Ascending aorta (tissue), 2 donors: ENCODE measurements at regions not wholly inside any gene's neighbourhood (a gene's known extent, or its start where the extent isn't known, plus 50 kb on each side); places are given as distances from the start of the nearest gene placed in this dataset.

Experiments used
- DNase-seq, 2 donors: peaks; one replicate each; pipeline ENCODE4 v3.0.0-alpha.2; 2019; ENCODE audit warnings: low spot score in 2 of 2
- H3K27ac ChIP-seq, 2 donors: fragments of 200-600 bp; sonication (generic); one replicate each; pipeline ENCODE4 v1.5.1; 2016 to 2017; ENCODE audit warnings: mild to moderate bottlenecking in 1 of 2
- H3K27me3 ChIP-seq: fragments of 200-600 bp; sonication (generic); one replicate; pipeline ENCODE4 v1.5.1; 2017
- H3K36me3 ChIP-seq, 2 donors: fragments of 200-600 bp; sonication (generic); one replicate each; pipeline ENCODE4 v1.5.1; 2016
- H3K4me1 ChIP-seq, 2 donors: fragments of 200-600 bp; sonication (generic); one replicate each; pipeline ENCODE4 v1.5.1; 2016 to 2017; ENCODE audit warnings: mild to moderate bottlenecking in 1 of 2
- H3K4me3 ChIP-seq, 2 donors: fragments of 200-600 bp; sonication (generic); one replicate each; pipeline ENCODE4 v1.5.1; 2016 to 2017; ENCODE audit warnings: mild to moderate bottlenecking in 1 of 2
- H3K9me3 ChIP-seq, 2 donors: fragments of 200-600 bp; sonication (generic); one replicate each; pipeline ENCODE4 v1.5.1; 2016
- CTCF ChIP-seq, 3 experiments: fragments of 200-600 bp in 2 of 3; fragments of 450-650 bp in 1 of 3; sonication (generic) in 2 of 3; IDR thresholded peaks; one replicate each; pipeline ENCODE4 v1.5.1; 2016 to 2019; ENCODE audit warnings: antibody characterized with exemption in 3 of 3, mild to moderate bottlenecking in 1 of 3, moderate library complexity in 1 of 3
- intact Hi-C: fragments of 100-400 bp; cut with DNase I; formaldehyde crosslinking; loops from one replicate; pipeline ENCODE4 v1.15.1; 2023

- intact Hi-C loops = no loop called here
- H3K4me3 ChIP-seq = no peak overlapping the region
- DNase-seq = no peak
- H3K27ac ChIP-seq = no peak overlapping the region
- H3K4me1 ChIP-seq = no peaks in the 10 kb centered on the region
- no peaks in the 10 kb centered on the region for H3K36me3 ChIP-seq
- H3K9me3 ChIP-seq = no peaks in the 10 kb centered on the region
- TF ChIP-seq CTCF (IDR thresholded peaks at IDR 0.05) = no peak
- H3K27me3 ChIP-seq = no peaks in the 10 kb centered on the region
Measured at GRCh38 chr16:65481956-65482355, 360.1 kb upstream of the CDH11 start.

DNA sequence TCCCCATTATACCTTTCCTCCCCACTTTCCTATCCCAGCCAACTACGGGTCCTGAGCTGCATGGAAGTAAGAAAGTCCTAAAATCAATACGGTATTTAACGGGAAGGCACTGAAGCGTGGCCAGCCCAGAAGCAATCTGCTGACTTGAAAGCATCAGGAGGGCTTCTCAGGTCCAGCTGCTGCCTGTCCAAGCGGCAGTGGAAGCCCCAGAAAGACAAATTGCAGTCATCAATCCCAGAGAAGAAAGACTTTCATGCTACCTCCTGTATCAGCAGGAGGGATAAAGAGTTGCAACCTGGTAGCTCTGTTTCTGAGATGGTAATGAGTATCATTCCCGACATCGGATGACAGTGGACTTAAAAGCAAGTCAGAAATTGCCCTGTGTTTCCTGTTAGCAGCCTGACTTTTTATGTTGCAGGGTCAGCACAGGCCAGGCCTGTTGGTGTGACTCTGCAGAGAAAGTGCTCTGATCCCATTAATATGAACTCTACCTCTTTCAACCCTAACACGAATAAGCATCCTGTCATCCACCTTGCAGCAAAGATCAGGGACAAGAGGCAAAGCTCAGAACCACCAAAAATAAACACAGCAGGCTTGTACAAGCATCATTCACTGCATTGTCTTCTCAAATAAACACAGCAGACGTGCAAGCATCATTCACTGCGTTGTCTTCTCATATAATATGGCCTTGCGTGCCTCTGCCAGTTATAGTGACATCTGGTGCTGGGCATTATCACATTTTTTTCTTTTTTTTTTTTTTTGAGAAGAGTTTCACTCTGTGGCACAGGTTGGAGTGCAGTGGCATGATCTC, 358.6 kb upstream of the CDH11 start:
- no peak for DNase-seq
- TF ChIP-seq CTCF (IDR thresholded peaks at IDR 0.05) = no peak
- H3K36me3 ChIP-seq = no peaks in the 10 kb centered on the region
- no peaks in the 10 kb centered on the region for H3K27me3 ChIP-seq
- no peaks in the 10 kb centered on the region for H3K4me1 ChIP-seq
- intact Hi-C loops = no loop called here
- H3K9me3 ChIP-seq = no peaks in the 10 kb centered on the region
- H3K27ac ChIP-seq = no peak overlapping the region
- H3K4me3 ChIP-seq = no peak overlapping the region

DNA sequence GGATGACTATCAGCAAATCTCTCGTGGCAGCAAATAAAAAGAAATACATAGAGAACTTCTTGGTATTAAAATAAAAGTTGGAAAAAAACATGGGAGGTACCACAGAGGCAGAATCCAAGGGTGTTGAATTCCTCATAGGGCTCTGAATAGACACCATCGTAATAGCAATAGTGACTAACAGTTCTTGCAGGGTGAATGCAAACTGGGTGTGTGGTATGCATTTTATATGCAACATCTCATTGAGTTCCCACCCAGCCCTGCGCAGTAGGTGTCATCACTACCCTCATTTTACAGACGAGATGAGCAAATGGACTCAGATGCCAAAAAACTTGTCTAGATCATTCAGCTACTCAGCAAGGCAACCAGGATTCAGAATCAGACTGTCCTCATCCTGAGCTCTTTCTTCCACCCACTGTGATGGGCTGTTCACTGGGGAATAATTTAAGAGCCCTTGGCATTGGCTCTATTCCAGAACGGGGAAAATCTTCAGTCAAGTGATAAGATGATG, 354.6 kb upstream of the CDH11 start:
- intact Hi-C loops = no loop called here
- no peaks in the 10 kb centered on the region for H3K27me3 ChIP-seq
- no peaks in the 10 kb centered on the region for H3K4me1 ChIP-seq
- no peak for DNase-seq
- H3K4me3 ChIP-seq = no peak overlapping the region
- no peaks in the 10 kb centered on the region for H3K36me3 ChIP-seq
- TF ChIP-seq CTCF (IDR thresholded peaks at IDR 0.05) = no peak
- H3K27ac ChIP-seq = no peak overlapping the region
- no peaks in the 10 kb centered on the region for H3K9me3 ChIP-seq

GRCh38 chr16:65473699-65474098, 351.8 kb upstream of the CDH11 start:
- no peak for TF ChIP-seq CTCF (IDR thresholded peaks at IDR 0.05)
- no peak overlapping the region for H3K4me3 ChIP-seq
- intact Hi-C loops = no loop called here
- no peak overlapping the region for H3K27ac ChIP-seq
- H3K36me3 ChIP-seq = no peaks in the 10 kb centered on the region
- H3K9me3 ChIP-seq = no peaks in the 10 kb centered on the region
- no peaks in the 10 kb centered on the region for H3K27me3 ChIP-seq
- DNase-seq = no peak
- no peaks in the 10 kb centered on the region for H3K4me1 ChIP-seq

GRCh38 chr16:65469116-65469515, 347.3 kb upstream of the CDH11 start:
- H3K27ac ChIP-seq = no peak overlapping the region
- no peaks in the 10 kb centered on the region for H3K27me3 ChIP-seq
- DNase-seq = no peak
- H3K4me3 ChIP-seq = no peak overlapping the region
- H3K4me1 ChIP-seq = no peaks in the 10 kb centered on the region
- intact Hi-C loops = no loop called here
- no peaks in the 10 kb centered on the region for H3K36me3 ChIP-seq
- no peak for TF ChIP-seq CTCF (IDR thresholded peaks at IDR 0.05)
- H3K9me3 ChIP-seq = no peaks in the 10 kb centered on the region
